NCI-H1092 treated with DMSO at 0.1 percent for 48 hours (cell line): ENCODE measurements at regions not wholly inside any gene's neighbourhood (a gene's known extent, or its start where the extent isn't known, plus 50 kb on each side); places are given as distances from the start of the nearest gene placed in this dataset.
"Not testable (repeated sequence)": the region's sequence is repeated elsewhere in the genome, so short reads cannot be mapped to it uniquely, and the experiment has no call there.

Experiments used
- DNase-seq: peaks from one replicate; lab custom pipeline; 2025; lab: John Stamatoyannopoulos, UW

DNA sequence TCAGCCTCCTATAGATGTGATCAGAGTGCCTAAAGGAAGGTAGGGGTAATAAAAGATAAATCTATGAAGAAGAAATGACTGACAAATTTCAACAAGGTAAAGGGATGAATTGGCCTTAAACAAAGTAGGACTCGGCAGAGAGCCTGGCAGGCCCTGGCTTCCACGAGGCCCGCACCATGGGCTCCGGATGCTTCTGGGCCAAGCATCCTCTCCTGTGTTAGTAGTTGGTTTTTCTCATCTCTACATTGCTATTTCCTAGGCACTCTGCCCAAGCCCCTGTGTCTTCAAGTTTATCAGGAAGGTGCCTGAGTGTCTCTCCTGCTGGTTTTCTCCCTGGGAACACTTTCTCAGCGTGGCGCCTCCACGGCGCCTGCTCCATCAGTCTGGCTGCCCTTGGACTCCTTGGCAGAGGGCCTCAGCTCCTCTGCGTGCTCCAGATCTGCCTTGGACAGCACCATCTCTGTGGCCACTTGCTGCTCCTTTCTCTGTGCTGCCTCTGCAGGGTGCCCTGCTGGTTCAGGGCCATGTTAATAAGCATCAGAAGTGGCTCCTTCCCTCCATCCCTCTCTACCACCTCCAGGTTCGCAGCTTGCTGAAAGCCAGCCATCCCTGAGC is 413.3 kb upstream of the DPP6 start:
- no peak for DNase-seq

- DNase-seq: no peak
Measured at GRCh38 chr7:153640586-153640985, 411.6 kb upstream of the DPP6 start.

- no peak for DNase-seq
Measured at GRCh38 chr7:153641199-153641598, 411.0 kb upstream of the DPP6 start.

- no peak for DNase-seq
Measured at GRCh38 chr7:153642989-153643388, 409.2 kb upstream of the DPP6 start.

- no peak for DNase-seq
Measured at GRCh38 chr7:153657182-153657800, 394.9 kb upstream of the DPP6 start.

DNA sequence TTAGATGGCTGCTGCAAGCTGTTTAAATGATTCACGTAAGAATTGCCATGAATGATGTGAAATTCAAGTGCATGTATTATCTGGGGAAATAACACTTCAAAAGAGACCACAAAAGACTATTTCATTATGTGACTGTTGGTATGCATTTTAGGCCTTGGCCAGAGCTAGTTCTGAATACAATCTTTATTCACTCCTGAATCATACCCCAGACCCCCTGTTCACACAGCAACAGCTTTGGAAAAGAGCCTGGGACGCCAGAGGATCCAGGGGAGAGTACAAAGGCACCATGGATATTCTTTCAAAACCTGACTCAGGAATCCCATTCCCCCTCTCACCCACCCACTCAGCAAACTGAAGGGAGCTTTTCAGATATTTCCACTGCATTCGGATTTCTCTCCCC is 377.1 kb upstream of the DPP6 start:
- no peak for DNase-seq

GRCh38 chr7:153682628-153683027 is 369.6 kb upstream of the DPP6 start:
- DNase-seq: peak; percentile 14

- no peak for DNase-seq
Measured at GRCh38 chr7:153696242-153696641, 356.0 kb upstream of the DPP6 start.

DNA sequence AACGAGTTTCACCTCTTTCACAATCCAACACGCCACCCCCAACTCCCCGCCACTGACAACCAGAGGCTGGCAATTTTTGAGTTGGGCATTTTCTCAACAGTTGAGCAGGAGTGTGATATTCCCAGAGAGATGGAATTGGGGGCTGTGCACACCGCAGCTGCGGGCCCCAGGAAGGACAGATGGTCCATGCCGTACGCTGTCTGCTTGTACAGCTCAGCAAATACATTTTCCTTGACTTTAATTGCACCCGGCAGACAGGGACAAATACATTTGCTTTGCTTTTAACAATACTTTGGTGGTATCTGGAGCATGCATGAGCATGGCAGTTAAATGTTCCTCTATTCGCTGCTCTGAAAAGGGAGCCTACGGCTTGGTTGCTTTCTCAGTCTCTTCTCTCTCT is 354.2 kb upstream of the DPP6 start:
- peak; percentile 58 for DNase-seq

- DNase-seq: no peak
Measured at GRCh38 chr7:153701678-153702077, 350.5 kb upstream of the DPP6 start.

- DNase-seq: not testable (repeated sequence)
Measured at GRCh38 chr7:153723892-153724291, 328.3 kb upstream of the DPP6 start.

DNA sequence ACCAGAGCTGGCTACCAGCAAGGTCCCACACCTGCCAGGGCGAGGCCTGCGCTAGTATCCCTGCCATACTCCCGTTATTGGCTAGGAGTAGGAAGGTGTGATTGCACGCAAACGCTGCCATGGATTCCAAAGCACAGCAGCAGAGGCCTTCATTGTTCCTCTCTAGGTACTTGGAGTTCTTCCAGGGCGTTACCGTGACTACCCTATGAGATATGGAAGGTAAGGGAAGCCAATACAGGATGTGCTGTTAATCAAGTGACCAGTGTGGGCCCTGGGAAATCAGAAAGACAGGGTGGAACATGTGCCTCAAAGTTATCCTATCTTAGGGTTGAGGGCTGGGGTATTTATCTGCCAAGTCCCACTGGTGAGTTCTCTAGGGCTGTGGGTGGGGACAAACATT is 320.7 kb upstream of the DPP6 start:
- peak; percentile 10 for DNase-seq

- DNase-seq: not testable (repeated sequence)
Measured at GRCh38 chr7:153743434-153743833, 308.8 kb upstream of the DPP6 start.

DNA sequence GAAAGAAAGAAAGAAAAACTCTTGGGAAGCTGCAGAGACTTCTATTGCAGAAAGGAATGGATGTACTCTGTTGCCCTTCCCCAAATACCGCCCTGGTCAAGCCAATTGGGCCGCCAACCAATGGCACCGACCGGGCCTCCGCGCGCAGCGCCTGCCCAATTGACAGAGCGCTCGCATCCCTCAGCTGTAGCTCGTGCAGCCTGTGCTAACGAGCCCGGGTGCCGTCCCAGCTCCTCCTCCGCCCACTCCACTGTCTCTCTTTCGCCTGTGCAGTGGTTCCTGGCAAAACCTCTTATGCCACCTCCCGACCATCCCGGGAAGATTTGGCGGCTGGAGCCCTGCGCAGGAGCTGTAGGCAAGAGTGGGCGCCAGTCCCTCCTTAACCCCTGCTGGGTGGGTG is 304.2 kb upstream of the DPP6 start:
- DNase-seq: peak; percentile 15

- not testable (repeated sequence) for DNase-seq
Measured at GRCh38 chr7:153748885-153749284, 303.3 kb upstream of the DPP6 start.

DNA sequence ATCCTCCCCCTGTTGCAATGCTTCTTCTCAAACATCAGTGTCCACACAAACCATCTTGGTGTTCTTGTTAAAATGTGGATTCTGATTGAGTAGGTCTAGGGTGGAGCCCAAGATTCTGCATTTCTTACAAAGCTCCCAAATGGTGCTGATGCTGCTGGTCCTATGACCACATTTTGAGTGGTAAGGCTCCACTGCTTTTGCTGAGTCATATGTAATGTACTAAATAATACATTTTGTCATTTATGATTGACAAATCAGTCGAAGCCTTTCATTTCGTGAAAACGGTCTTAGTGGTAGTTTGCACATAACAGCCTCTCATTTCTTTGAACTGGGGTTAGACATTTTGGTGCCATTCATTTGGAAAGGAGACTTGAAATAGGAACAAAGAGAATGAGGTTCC is 286.3 kb upstream of the DPP6 start:
- DNase-seq: not testable (repeated sequence)

DNA sequence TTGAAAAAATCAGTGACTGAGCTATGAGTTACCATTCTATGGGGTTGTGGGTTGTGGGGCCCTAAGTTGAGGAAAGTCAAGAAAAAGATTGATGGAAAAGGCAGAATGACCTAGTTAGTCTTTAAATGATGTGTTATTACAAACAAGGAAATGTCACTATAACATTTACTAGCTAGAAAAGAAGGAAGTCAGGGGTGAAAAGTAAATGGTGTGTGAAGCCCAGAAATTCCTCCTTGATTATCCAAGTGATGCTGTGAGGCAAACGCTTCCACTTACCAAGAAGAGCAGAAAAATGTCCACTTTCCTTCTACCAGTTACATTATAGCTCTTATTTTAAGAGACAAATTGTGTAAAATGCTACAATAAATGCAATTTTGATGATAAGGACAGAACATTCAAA is 285.3 kb upstream of the DPP6 start:
- DNase-seq: not testable (repeated sequence)

DNA sequence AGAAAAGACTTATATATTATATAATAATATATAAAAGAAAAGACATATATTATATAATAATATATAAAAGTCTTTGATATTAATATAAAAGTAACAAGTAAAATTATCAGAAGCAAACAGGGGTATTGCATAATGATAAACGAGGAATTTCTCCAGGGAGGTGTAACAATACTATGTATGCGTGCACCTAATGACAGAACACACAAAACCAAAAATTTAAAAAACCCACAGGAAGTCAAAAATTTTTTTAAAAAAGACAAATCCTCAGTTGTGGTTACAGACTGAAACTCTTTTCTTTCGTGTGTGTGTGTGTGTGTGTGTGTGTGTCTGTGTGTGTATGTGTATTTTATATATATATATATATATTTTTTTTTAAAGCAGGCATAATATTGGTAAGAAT is 279.2 kb upstream of the DPP6 start:
- no peak for DNase-seq

DNA sequence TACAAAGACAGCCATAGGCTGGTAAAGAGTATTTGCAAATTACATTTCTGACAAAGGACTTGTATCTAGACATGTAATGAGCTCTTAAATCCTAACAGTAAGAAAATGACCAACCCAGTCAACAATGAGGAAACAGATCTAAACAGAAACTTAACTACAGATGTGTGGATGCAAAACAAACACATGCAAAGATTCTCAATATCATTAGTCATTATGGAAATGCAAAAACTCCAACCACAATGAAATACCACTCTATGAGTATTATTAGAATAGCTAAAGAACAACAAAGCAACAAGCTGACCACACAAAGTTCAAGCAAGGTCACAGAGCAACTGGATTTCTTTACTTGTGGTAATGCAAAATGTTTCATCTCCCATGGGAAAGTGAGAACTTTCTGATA is 275.3 kb upstream of the DPP6 start:
- not testable (repeated sequence) for DNase-seq

GRCh38 chr7:153797363-153797762 is 254.8 kb upstream of the DPP6 start:
- not testable (repeated sequence) for DNase-seq

DNA sequence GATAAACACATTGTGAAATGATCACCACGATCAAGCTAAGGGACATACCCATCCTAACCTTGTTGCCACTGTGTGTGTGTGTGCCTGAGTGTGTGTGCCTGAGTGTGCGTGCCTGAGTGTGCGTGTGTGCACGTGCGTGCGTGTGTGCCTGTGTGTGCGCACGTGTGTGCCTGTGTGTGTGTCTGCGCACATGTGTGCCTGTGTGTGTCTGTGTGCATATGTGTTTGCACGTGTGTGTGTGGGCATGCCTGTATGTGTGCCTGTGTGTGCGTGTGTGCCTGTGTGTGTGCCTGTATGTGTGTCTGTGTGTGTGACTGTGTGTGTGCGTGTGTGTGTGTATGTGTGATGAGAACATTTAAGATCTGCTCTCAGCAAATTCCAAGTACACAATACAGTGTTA is 244.1 kb upstream of the DPP6 start:
- DNase-seq: no peak

DNA sequence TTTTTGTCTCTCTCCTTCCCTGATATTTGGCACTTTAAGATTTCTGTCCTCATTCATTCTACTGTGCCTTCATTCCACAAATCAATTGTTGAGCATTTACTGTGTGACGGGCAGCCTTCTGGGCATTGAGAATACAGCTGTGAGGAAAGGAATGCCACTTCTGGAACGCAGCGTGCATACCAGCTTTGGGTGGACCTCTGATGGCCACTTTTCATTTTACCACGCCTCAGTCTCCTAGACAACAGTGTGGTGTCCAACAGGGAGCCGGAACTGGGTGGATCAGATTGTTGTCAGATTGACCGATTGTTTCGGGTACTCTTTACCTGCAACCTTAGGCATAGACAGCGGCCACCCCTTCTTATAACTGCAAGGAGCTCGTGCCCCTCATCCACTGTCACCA is 222.7 kb upstream of the DPP6 start:
- no peak for DNase-seq

DNA sequence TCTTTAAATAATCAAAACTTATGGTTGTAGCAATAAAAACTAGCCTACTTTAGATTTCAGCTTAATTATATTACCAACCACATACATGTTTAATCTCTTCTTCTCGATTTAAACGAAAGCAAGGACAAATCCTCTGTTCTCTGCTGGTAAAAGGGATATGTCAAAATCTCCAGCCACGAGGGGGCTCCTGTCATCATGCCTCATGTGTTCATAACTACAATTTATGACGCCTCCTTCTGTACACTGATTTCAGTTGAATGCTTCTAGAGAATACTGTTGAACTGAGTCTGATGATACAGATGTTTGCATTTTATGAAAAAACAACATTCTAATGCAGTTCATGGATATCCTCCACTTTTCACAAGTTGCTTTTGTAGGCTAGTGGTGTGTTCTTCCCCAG is 220.0 kb upstream of the DPP6 start:
- DNase-seq: no peak

DNA sequence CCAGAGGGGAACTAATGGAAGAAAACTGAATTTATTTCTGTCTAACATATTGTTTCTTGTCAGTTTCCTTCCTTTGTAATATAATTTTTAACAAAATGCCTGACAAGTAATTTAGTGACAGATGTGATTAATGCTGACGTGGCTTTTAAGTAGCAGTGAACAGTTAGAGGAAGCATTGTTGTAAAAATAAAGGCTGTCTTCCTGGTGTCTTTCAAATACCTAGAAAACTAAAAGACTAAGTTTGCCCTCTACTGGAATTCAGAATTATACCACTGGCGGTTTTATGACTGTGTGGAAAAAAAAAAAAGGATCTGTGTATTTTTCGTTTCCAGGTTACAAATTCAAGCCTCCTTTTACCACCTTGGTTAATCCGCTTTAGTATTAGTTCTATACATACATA is 217.1 kb upstream of the DPP6 start:
- peak; percentile 56 for DNase-seq
